Naive thymus-derived CD4-positive, alpha-beta T cell (primary cell): ENCODE measurements at regions not wholly inside any gene's neighbourhood (a gene's known extent, or its start where the extent isn't known, plus 50 kb on each side); places are given as distances from the start of the nearest gene placed in this dataset.
"Not testable (repeated sequence)": the region's sequence is repeated elsewhere in the genome, so short reads cannot be mapped to it uniquely, and the experiment has no call there.

Experiments
- ATAC-seq: fragments of 150-1000 bp; cut with Tn5 transposase; 2 replicates; pipeline ENCODE4 v1.10.0; 2021; ENCODE audit warnings: mild to moderate bottlenecking, moderate library complexity
- CTCF ChIA-PET: fragments of 350-600 bp; sonication (Branson Sonifier 250); formaldehyde crosslinking; loops from one replicate; lab custom pipeline; 2021; ENCODE audit warnings: antibody characterized with exemption; lab: Charles Lee
- POLR2A ChIA-PET: fragments of 350-600 bp; sonication (Branson Sonifier 250); formaldehyde crosslinking; loops from one replicate; lab custom pipeline; 2021; ENCODE audit warnings: antibody characterized with exemption, inconsistent platforms; lab: Charles Lee
- DNase-seq, 9 donors: peaks; one replicate each; pipeline versions ENCODE4 v3.0.0 to v3.0.0-alpha.2; 2020 to 2022; ENCODE audit warnings: mixed read lengths in 1 of 9
- H3K27ac ChIP-seq: one replicate; pipeline ENCODE4 v1.7.0; 2013; ENCODE audit warnings: mild to moderate bottlenecking, low read depth, low read length, moderate library complexity
- H3K27me3 ChIP-seq, 2 donors: one replicate each; pipeline ENCODE4 v1.7.0; 2013; ENCODE audit warnings: low read length in 2 of 2, mild to moderate bottlenecking in 2 of 2, moderate library complexity in 2 of 2; ENCODE audit not compliant: control insufficient read depth in 2 of 2, insufficient read depth in 2 of 2
- H3K36me3 ChIP-seq, 3 experiments: 1 replicate in 2 of 3; 2 replicates in 1 of 3; pipeline ENCODE4 v1.7.0; 2013; ENCODE audit warnings: low read length in 3 of 3, mild to moderate bottlenecking in 3 of 3, moderate library complexity in 1 of 3; ENCODE audit not compliant: insufficient read depth in 3 of 3, control insufficient read depth in 2 of 3
- H3K4me1 ChIP-seq, 2 donors: one replicate each; pipeline ENCODE4 v1.7.0; 2013; ENCODE audit warnings: low read length in 2 of 2, mild to moderate bottlenecking in 2 of 2, moderate library complexity in 1 of 2; ENCODE audit not compliant: control insufficient read depth in 2 of 2, insufficient read depth in 2 of 2
- H3K4me3 ChIP-seq: 2 replicates; pipeline ENCODE4 v1.7.0; 2013; ENCODE audit warnings: mild to moderate bottlenecking, low read length
- H3K9me3 ChIP-seq, 3 experiments: 1 replicate in 2 of 3; 2 replicates in 1 of 3; pipeline ENCODE4 v1.7.0; 2013; ENCODE audit warnings: low read length in 3 of 3; ENCODE audit not compliant: control insufficient read depth in 2 of 3
- H3K27ac Mint-ChIP-seq, 9 donors: one replicate each; pipeline ENCODE4 v1.8.0; 2020 to 2022; ENCODE audit warnings: mixed read lengths in 9 of 9, mild to moderate bottlenecking in 8 of 9, moderate library complexity in 5 of 9, inconsistent platforms in 2 of 9
- H3K27me3 Mint-ChIP-seq, 5 donors: one replicate each; pipeline ENCODE4 v1.8.0; 2021 to 2022; ENCODE audit warnings: mixed read lengths in 5 of 5, mild to moderate bottlenecking in 1 of 5
- H3K36me3 Mint-ChIP-seq, 5 donors: one replicate each; pipeline ENCODE4 v1.8.0; 2020 to 2022; ENCODE audit warnings: mixed read lengths in 5 of 5, mild to moderate bottlenecking in 3 of 5, inconsistent platforms in 1 of 5
- H3K4me1 Mint-ChIP-seq, 7 donors: one replicate each; pipeline ENCODE4 v1.8.0; 2020 to 2022; ENCODE audit warnings: mixed read lengths in 7 of 7, mild to moderate bottlenecking in 3 of 7, inconsistent platforms in 1 of 7
- H3K4me3 Mint-ChIP-seq, 10 donors: one replicate each; pipeline ENCODE4 v1.8.0; 2020 to 2022; ENCODE audit warnings: mild to moderate bottlenecking in 10 of 10, mixed read lengths in 10 of 10, moderate library complexity in 6 of 10, inconsistent platforms in 2 of 10
- H3K9me3 Mint-ChIP-seq, 11 donors: one replicate each; pipeline ENCODE4 v1.8.0; 2020 to 2022; ENCODE audit warnings: mixed read lengths in 11 of 11, mild to moderate bottlenecking in 4 of 11, inconsistent platforms in 1 of 11, moderate library complexity in 1 of 11
- intact Hi-C, 2 donors: fragments of 100-400 bp; cut with micrococcal nuclease; formaldehyde crosslinking; loops; one replicate each; pipeline ENCODE4 v1.15.1; 2023

- Mint-ChIP-seq H3K4me1 (peaks cover 0 to 12% (median 0%) of the 10 kb centered on the region in 7 donors), H3K27me3 (peaks cover 3 to 9% (median 4%) of the 10 kb centered on the region in 5 donors), H3K9me3 (peaks cover 11 to 38% (median 15%) of the 10 kb centered on the region in 11 donors), H3K4me3 (no peak overlapping the region), H3K27ac (no peak overlapping the region), H3K36me3 (peaks cover 0 to 8% (median 6%) of the 10 kb centered on the region in 5 donors)
- Histone ChIP-seq H3K4me1 (no peaks in the 10 kb centered on the region), H3K27ac (peak overlapping the region; percentile 21), H3K27me3 (no peaks in the 10 kb centered on the region), H3K36me3 (no peaks in the 10 kb centered on the region), H3K9me3 (peaks cover 0 to 9% (median 0%) of the 10 kb centered on the region in 3 experiments), H3K4me3 (no peak overlapping the region)
- ChIA-PET CTCF (no interaction called here), POLR2A (no interaction called here)
- intact Hi-C loops: no loop called here
- DNase-seq (no peak), ATAC-seq (no peak)
Observed at GRCh38 chr18:8912348-8913326, 189.9 kb upstream of the NDUFV2 start.

GRCh38 chr18:8913606-8914403, 188.7 kb upstream of the NDUFV2 start:
- H3K4me3 Mint-ChIP-seq, H3K27me3 ChIP-seq, H3K36me3 Mint-ChIP-seq, H3K36me3 ChIP-seq, H3K4me1 ChIP-seq, H3K27ac Mint-ChIP-seq, H3K27me3 Mint-ChIP-seq, H3K4me3 ChIP-seq, CTCF ChIA-PET, H3K9me3 ChIP-seq, POLR2A ChIA-PET, intact Hi-C loops, ATAC-seq, H3K27ac ChIP-seq, DNase-seq: not testable (repeated sequence)
- peaks cover 0 to 12% (median 0%) of the 10 kb centered on the region in 7 donors for H3K4me1 Mint-ChIP-seq
- H3K9me3 Mint-ChIP-seq: peaks cover 8 to 34% (median 15%) of the 10 kb centered on the region in 11 donors

DNA sequence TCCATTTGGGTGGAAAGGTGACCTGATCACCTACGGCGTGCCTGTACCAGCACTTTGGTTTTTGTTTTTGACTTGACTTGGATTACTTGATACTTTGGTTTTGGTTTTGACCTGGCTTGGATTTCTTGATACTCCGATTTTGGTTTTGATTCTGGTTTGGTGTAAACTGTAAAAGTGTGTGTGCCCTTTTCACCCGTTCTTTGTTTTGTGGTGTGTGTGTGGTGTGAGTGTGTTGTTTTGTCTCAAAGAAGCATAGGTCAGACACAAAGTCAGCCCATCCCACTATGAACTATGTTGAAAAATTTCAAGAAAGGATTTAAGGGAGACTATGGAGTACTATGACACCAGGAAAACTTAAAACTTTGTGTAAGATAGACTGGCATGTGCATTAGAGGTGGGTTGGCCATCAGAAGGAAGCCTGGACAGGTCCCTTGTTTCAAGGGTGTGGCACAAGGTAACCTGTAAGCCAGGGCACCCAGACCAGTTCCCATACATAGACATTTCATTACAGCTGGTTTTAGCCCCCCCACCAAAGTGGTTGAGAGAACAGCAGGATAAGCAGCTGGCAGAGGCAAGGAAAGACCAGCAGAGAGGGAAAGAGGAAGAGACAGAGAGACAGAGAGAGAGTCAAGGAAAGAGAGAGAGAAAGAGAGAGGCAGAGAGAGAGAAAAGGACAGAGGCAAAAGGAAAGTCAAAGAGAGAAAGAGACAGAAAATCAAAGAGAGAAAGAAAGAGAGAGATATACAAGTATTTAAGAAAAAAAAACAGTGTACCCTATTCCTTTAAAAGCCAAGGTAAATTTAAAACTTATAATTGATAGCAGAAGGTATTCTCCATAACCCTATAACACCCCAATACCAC, 187.9 kb upstream of the NDUFV2 start:
- Mint-ChIP-seq H3K9me3 (peaks cover 8 to 27% (median 15%) of the 10 kb centered on the region in 11 donors), H3K4me1 (peaks cover 0 to 12% (median 0%) of the 10 kb centered on the region in 7 donors)
- H3K27ac Mint-ChIP-seq, intact Hi-C loops, DNase-seq, H3K27ac ChIP-seq, POLR2A ChIA-PET, ATAC-seq, H3K27me3 ChIP-seq, H3K9me3 ChIP-seq, H3K36me3 ChIP-seq, H3K36me3 Mint-ChIP-seq, H3K4me1 ChIP-seq, H3K4me3 ChIP-seq, CTCF ChIA-PET, H3K4me3 Mint-ChIP-seq, H3K27me3 Mint-ChIP-seq: not testable (repeated sequence)

DNA sequence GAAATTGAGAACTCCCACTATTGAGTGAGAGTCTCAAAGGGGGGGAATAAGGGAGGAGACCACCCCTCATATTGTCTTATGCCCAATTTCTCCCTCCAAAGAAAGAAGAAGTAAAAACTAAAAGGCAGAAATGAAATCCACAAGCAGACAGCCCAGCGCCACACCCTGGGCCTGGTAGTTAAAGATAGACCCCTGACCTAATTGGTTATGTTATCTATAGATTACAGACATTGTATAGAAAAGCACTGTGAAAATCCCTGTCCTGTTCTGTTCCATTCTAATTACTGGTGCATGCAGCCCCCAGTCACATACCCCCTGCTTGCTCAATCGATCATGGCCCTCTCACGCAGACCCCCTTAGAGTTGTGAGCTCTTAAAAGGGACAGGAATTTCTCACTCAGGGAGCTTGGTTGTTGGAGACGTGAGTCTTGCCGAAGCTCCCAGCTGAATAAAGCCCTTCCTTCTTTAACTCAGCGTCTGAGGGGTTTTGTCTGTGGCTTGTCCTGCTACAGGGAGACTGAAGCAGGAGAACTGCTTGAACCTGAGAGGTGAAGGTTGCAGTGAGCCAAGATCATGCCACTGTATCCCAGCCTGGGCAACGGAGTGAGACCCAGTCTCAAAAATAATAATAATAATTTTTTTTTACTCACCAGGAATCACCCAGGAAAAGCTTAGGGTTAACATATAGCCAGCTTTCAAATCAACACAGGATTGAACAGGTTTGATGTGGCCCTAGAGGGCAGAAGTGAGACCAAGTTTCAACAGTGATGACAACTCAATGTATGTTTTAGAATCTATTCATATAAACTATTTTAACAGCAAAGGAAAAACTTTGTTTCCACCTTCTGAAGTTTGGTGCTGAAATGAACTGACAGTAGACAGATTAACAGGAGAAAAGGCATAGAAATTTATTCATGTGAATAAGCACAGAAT, 181.4 kb upstream of the NDUFV2 start:
- H3K4me1 Mint-ChIP-seq, DNase-seq, H3K27me3 Mint-ChIP-seq, H3K27ac ChIP-seq, H3K36me3 ChIP-seq, H3K9me3 ChIP-seq, H3K27me3 ChIP-seq, POLR2A ChIA-PET, ATAC-seq, H3K27ac Mint-ChIP-seq, H3K4me1 ChIP-seq, H3K9me3 Mint-ChIP-seq, H3K4me3 ChIP-seq, H3K36me3 Mint-ChIP-seq, H3K4me3 Mint-ChIP-seq, intact Hi-C loops, CTCF ChIA-PET: not testable (repeated sequence)

- H3K36me3 Mint-ChIP-seq: peaks cover 0 to 9% (median 3%) of the 10 kb centered on the region in 5 donors
- CTCF ChIA-PET: no interaction called here
- H3K4me3 Mint-ChIP-seq: no peak overlapping the region
- DNase-seq (no peak), ATAC-seq (no peak)
- H3K27ac Mint-ChIP-seq: no peak overlapping the region
- no peaks in the 10 kb centered on the region for H3K27me3 ChIP-seq
- intact Hi-C loops: no loop called here
- peaks cover 0 to 22% (median 4%) of the 10 kb centered on the region in 5 donors for H3K27me3 Mint-ChIP-seq
- H3K9me3 Mint-ChIP-seq: peaks cover 9 to 39% (median 19%) of the 10 kb centered on the region in 11 donors
- no peaks in the 10 kb centered on the region for H3K36me3 ChIP-seq
- no peaks in the 10 kb centered on the region for H3K4me1 ChIP-seq
- POLR2A ChIA-PET: no interaction called here
- peaks cover 0 to 14% (median 0%) of the 10 kb centered on the region in 3 experiments for H3K9me3 ChIP-seq
- no peak overlapping the region for H3K4me3 ChIP-seq
- H3K27ac ChIP-seq: no peak overlapping the region
- no peaks in the 10 kb centered on the region for H3K4me1 Mint-ChIP-seq
Observed at GRCh38 chr18:8926464-8926863, 176.0 kb upstream of the NDUFV2 start.
